HCT116 (cell line): ENCODE measurements at regions not wholly inside any gene's neighbourhood (a gene's known extent, or its start where the extent isn't known, plus 50 kb on each side); places are given as distances from the start of the nearest gene placed in this dataset.
A peak's percentile ranks its signal among the peaks of the same experiment; 100 is the strongest.

Experiments
- ATAC-seq: fragments of 200-7000 bp; cut with Tn5 transposase; 2 replicates; pipeline ENCODE4 v1.9.1; 2020; ENCODE audit warnings: mild to moderate bottlenecking, moderate library complexity
- BruUV-seq: library from RNA; stranded (reverse); fragments of 400-500 nt; replicated peaks from 2 replicates; lab custom pipeline; 2021; lab: Mats Ljungman, UMichigan
- CTCF ChIA-PET: fragments of 300-600 bp; sonication (Branson Sonifier 250); formaldehyde crosslinking; loops from one replicate; lab custom pipeline; 2021; ENCODE audit warnings: antibody characterized with exemption; lab: Charles Lee
- POLR2A ChIA-PET: fragments of 300-600, 350-600 bp; sonication (Branson Sonifier 250); formaldehyde crosslinking; loops from one replicate; lab custom pipeline; 2021; ENCODE audit warnings: antibody characterized with exemption; lab: Charles Lee
- RAD21 ChIA-PET, 2 experiments: fragments of 300-600 bp; sonication (Branson Sonifier 250); formaldehyde crosslinking; loops; one replicate each; lab custom pipeline; 2023; ENCODE audit warnings: low total read pairs in 2 of 2; ENCODE audit not compliant: uncharacterized antibody in 2 of 2, unreplicated experiment in 2 of 2, low non-redundant PET in 1 of 2; lab: Charles Lee
- DNase-seq: peaks from one replicate; pipeline ENCODE4 v3.0.0-alpha.2; 2010; ENCODE audit warnings: low read depth, low spot score
- H2AFZ ChIP-seq: fragments of 200-600 bp; shearing (Covaris generic), sonication (generic); 2 replicates; pipeline ENCODE4 v1.6.1; 2017; ENCODE audit warnings: low read depth, mixed run types, mixed read lengths, antibody characterized with exemption, low read length; ENCODE audit not compliant: poor library complexity, severe bottlenecking
- H3K27ac ChIP-seq: 2 replicates; pipeline ENCODE4 v1.5.1; 2012; ENCODE audit warnings: low read depth, low read length
- H3K27me3 ChIP-seq: fragments of 200-600 bp; sonication (generic); 2 replicates; pipeline ENCODE4 v1.6.1; 2016; ENCODE audit warnings: mixed run types, low read length, mixed read lengths; ENCODE audit not compliant: insufficient read depth
- H3K36me3 ChIP-seq, 2 experiments: fragments of 200-500 bp in 1 of 2; fragments of 200-600 bp in 1 of 2; sonication (Bioruptor generic) in 1 of 2; sonication (generic) in 1 of 2; 2 replicates each; pipeline versions ENCODE4 v1.5.1 to v1.6.1; 2014 to 2016; ENCODE audit warnings: low read length in 2 of 2, inconsistent platforms in 1 of 2, mixed read lengths in 1 of 2, mixed run types in 1 of 2; ENCODE audit not compliant: insufficient read depth in 2 of 2, control insufficient read depth in 1 of 2
- H3K4me1 ChIP-seq, 2 experiments: fragments of 200-600 bp in 1 of 2; sonication (generic) in 1 of 2; 2 replicates each; pipeline versions ENCODE4 v1.5.1 to v1.6.1; 2012 to 2017; ENCODE audit warnings: low read length in 2 of 2, inconsistent platforms in 1 of 2, mild to moderate bottlenecking in 1 of 2, mixed read lengths in 1 of 2, mixed run types in 1 of 2, moderate library complexity in 1 of 2; ENCODE audit not compliant: insufficient read depth in 2 of 2, control insufficient read depth in 1 of 2
- H3K4me2 ChIP-seq: fragments of 200-600 bp; sonication (generic); 2 replicates; pipeline ENCODE4 v1.6.1; 2017; ENCODE audit warnings: mixed run types, low read length, mixed read lengths
- H3K4me3 ChIP-seq, 2 experiments: fragments of 200-600 bp in 1 of 2; sonication (generic) in 1 of 2; replicated peaks in 1 of 2; 2 replicates each; pipeline ENCODE4 v1.5.1; 2011 to 2016; ENCODE audit warnings: low read length in 2 of 2, control low read depth in 1 of 2, low read depth in 1 of 2, mild to moderate bottlenecking in 1 of 2, mixed read lengths in 1 of 2, mixed run types in 1 of 2
- H3K79me2 ChIP-seq: fragments of 200-600 bp; sonication (generic); 2 replicates; pipeline ENCODE4 v1.6.1; 2017; ENCODE audit warnings: mild to moderate bottlenecking, mixed run types, low read length, moderate library complexity, mixed read lengths; ENCODE audit not compliant: insufficient read depth
- H3K9ac ChIP-seq: fragments of 200-600 bp; sonication (generic); 2 replicates; pipeline ENCODE4 v1.6.1; 2016; ENCODE audit warnings: low read length, mixed read lengths
- H3K9me2 ChIP-seq: fragments of 200-600 bp; sonication (generic), shearing (Covaris generic); 2 replicates; pipeline ENCODE4 v1.6.1; 2017; ENCODE audit warnings: mixed run types, mild to moderate bottlenecking, moderate library complexity; ENCODE audit not compliant: insufficient read depth
- H3K9me3 ChIP-seq, 2 experiments: fragments of 200-500 bp in 1 of 2; fragments of 200-600 bp in 1 of 2; sonication (Bioruptor generic) in 1 of 2; sonication (generic) in 1 of 2; 2 replicates each; pipeline ENCODE4 v1.6.1; 2014 to 2017; ENCODE audit warnings: low read length in 2 of 2, mixed read lengths in 2 of 2, inconsistent platforms in 1 of 2, low read depth in 1 of 2, mild to moderate bottlenecking in 1 of 2, mixed run types in 1 of 2, moderate library complexity in 1 of 2; ENCODE audit not compliant: control insufficient read depth in 1 of 2, insufficient read depth in 1 of 2
- H4K20me1 ChIP-seq: fragments of 200-600 bp; sonication (generic), shearing (Covaris generic); 2 replicates; pipeline ENCODE4 v1.6.1; 2017; ENCODE audit warnings: mixed run types, mild to moderate bottlenecking, moderate library complexity; ENCODE audit not compliant: insufficient read depth
- CBX3 ChIP-seq: IDR thresholded peaks from 2 replicates; pipeline ENCODE4 v1.6.1; 2012; ENCODE audit warnings: low read depth
- CEBPB ChIP-seq: IDR thresholded peaks from 2 replicates; pipeline ENCODE4 v1.6.1; 2012; ENCODE audit warnings: low read depth
- EZH2 ChIP-seq: fragments of 200-600 bp; sonication (generic); IDR thresholded peaks from 2 replicates; pipeline ENCODE4 v1.6.1; 2017; ENCODE audit warnings: antibody characterized with exemption, mixed run types
- FOSL1 ChIP-seq: IDR thresholded peaks from 2 replicates; pipeline ENCODE4 v1.6.1; 2012; ENCODE audit warnings: low read depth
- JUND ChIP-seq: IDR thresholded peaks from 2 replicates; pipeline ENCODE4 v1.6.1; 2012
- POLR2A ChIP-seq: IDR thresholded peaks from 2 replicates; pipeline ENCODE4 v1.7.0; 2011; ENCODE audit warnings: borderline replicate concordance; ENCODE audit not compliant: insufficient read depth, insufficient read length; ENCODE audit errors: extremely low read depth
- POLR2AphosphoS5 ChIP-seq: IDR thresholded peaks from 2 replicates; pipeline ENCODE4 v1.6.1; 2011; ENCODE audit warnings: mild to moderate bottlenecking, low read depth, low read length, moderate library complexity
- RAD21 ChIP-seq: IDR thresholded peaks from 2 replicates; pipeline ENCODE4 v1.6.1; 2012; ENCODE audit warnings: low read depth, mild to moderate bottlenecking
- SIN3A ChIP-seq: IDR thresholded peaks from 2 replicates; pipeline ENCODE4 v1.6.1; 2012; ENCODE audit warnings: low read depth
- SP1 ChIP-seq: IDR thresholded peaks from 2 replicates; pipeline ENCODE4 v1.6.1; 2012; ENCODE audit warnings: low read depth
- SRF ChIP-seq: IDR thresholded peaks from 2 replicates; pipeline ENCODE4 v1.6.1; 2012; ENCODE audit warnings: low read depth
- TCF7L2 ChIP-seq: IDR thresholded peaks from 2 replicates; pipeline ENCODE4 v1.7.0; 2011; ENCODE audit warnings: borderline replicate concordance, inconsistent platforms; ENCODE audit not compliant: insufficient read depth, insufficient read length; ENCODE audit errors: extremely low read depth
- ZFX ChIP-seq: fragments of 450-650 bp; IDR thresholded peaks from 2 replicates; pipeline ENCODE4 v1.6.1; 2017
- ZNF274 ChIP-seq: fragments of 200-500 bp; sonication (Bioruptor generic); IDR thresholded peaks from 2 replicates; pipeline ENCODE4 v1.6.1; 2014; ENCODE audit warnings: mild to moderate bottlenecking, low read depth, low read length, inconsistent platforms
- intact Hi-C: fragments of 100-400 bp; cut with micrococcal nuclease; formaldehyde crosslinking; loops from 2 replicates; pipeline ENCODE4 v1.10.0; 2022
- TF ChIP-seq, protein P1 (sequence below), 3 experiments: fragments of 200-600 bp in 1 of 3; sonication (generic) in 1 of 3; IDR thresholded peaks in 2 of 3; conservative IDR thresholded peaks in 1 of 3; 2 replicates each; pipeline ENCODE4 v1.5.1; 2012 to 2017; ENCODE audit warnings: low read depth in 2 of 3, low read length in 2 of 3, antibody characterized with exemption in 1 of 3, borderline replicate concordance in 1 of 3, control low read depth in 1 of 3, mild to moderate bottlenecking in 1 of 3, mixed read lengths in 1 of 3, mixed run types in 1 of 3, moderate library complexity in 1 of 3; ENCODE audit not compliant: insufficient read depth in 1 of 3
- TF ChIP-seq, protein P2 (sequence below): IDR thresholded peaks from 2 replicates; pipeline ENCODE4 v1.6.1; 2012
- TF ChIP-seq, protein P3 (sequence below): IDR thresholded peaks from 2 replicates; pipeline ENCODE4 v1.6.1; 2012; ENCODE audit warnings: low read depth

DNA sequence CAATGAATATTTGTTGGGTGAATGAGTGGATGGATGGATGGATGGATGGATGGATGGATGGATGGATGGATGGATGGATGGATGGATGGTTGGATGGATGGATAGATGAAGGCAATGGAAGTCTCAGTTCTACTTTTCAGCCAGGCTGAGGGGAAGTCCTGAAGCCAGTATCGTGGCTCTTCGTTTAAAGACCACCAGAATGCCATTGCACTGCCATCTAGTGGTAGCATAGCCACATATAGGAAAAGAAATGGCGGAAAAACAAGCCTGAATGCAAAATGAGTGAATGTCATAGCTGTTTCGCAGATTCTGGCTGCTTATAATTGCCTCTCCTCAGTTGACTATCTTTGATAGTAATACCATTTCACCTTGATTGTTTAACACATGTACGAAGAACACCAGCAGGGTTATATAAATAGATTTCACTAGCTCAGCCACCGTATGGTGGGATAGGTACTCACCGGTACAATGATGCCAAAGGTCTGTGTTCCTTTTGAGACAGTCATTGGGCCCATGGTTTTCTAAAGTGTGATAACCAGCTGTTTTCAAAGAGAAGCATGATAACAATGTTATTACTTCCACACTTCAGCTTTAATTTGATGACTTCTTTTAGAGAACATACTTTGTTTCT is 62.3 kb upstream of the GREB1L start (continued):
- TF ChIP-seq, protein P1, sequence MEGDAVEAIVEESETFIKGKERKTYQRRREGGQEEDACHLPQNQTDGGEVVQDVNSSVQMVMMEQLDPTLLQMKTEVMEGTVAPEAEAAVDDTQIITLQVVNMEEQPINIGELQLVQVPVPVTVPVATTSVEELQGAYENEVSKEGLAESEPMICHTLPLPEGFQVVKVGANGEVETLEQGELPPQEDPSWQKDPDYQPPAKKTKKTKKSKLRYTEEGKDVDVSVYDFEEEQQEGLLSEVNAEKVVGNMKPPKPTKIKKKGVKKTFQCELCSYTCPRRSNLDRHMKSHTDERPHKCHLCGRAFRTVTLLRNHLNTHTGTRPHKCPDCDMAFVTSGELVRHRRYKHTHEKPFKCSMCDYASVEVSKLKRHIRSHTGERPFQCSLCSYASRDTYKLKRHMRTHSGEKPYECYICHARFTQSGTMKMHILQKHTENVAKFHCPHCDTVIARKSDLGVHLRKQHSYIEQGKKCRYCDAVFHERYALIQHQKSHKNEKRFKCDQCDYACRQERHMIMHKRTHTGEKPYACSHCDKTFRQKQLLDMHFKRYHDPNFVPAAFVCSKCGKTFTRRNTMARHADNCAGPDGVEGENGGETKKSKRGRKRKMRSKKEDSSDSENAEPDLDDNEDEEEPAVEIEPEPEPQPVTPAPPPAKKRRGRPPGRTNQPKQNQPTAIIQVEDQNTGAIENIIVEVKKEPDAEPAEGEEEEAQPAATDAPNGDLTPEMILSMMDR (IDR thresholded peaks at IDR 0.05 in 2 of 3, conservative IDR thresholded peaks at IDR 0.05 in 1 of 3; ENCODE audit: borderline replicate concordance in 1 of 3, insufficient read depth in 1 of 3, low read depth in 2 of 3, low read length in 2 of 3), result peak; percentile 50 to 83 (median 77); a peak in 5 of 6 replicates
- TF ChIP-seq CEBPB (no peak), SP1 (no peak), POLR2AphosphoS5 (no peak), TCF7L2 (no peak), SRF (no peak), SIN3A (no peak)

DNA sequence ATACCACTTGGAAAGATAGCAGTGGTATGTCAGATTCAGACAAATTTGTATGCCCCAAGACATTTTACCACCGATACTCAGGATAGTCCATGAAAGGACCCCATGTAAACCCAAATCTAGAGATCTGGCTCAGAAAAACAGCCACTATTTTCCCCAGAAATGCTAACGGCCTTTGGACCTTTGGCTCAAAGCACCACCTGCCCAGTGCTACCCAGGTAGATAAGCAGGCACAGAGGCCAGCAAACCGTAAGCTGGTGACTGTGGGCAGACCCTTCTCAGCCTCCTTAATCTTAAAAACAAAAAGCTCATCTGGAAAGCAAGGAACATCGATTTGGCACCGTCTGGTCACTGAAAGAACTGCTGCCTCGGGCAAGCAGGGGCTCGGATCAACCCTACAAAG is 61.4 kb upstream of the GREB1L start:
- Histone ChIP-seq H3K27me3 (no peaks in the 10 kb centered on the region), H3K4me2 (no peak overlapping the region)
- no peak for ATAC-seq
- TF ChIP-seq CEBPB, result no peak
- TF ChIP-seq FOSL1, result no peak
- TF ChIP-seq SRF, result no peak
- TF ChIP-seq ZNF274, result no peak
- no peak for TF ChIP-seq CBX3
- TF ChIP-seq ZFX, result no peak
- no peak for TF ChIP-seq POLR2AphosphoS5
- no peak for TF ChIP-seq JUND
- TF ChIP-seq POLR2A, result no peak
- TF ChIP-seq, protein P2, sequence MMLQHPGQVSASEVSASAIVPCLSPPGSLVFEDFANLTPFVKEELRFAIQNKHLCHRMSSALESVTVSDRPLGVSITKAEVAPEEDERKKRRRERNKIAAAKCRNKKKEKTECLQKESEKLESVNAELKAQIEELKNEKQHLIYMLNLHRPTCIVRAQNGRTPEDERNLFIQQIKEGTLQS, result no peak
- no peak for TF ChIP-seq RAD21
- TF ChIP-seq EZH2, result no peak
- TF ChIP-seq SIN3A, result no peak
- TF ChIP-seq, protein P1 (IDR thresholded peaks at IDR 0.05 in 2 of 3, conservative IDR thresholded peaks at IDR 0.05 in 1 of 3; ENCODE audit: borderline replicate concordance in 1 of 3, insufficient read depth in 1 of 3, low read depth in 2 of 3, low read length in 2 of 3), result no peak
- TF ChIP-seq, protein P3, sequence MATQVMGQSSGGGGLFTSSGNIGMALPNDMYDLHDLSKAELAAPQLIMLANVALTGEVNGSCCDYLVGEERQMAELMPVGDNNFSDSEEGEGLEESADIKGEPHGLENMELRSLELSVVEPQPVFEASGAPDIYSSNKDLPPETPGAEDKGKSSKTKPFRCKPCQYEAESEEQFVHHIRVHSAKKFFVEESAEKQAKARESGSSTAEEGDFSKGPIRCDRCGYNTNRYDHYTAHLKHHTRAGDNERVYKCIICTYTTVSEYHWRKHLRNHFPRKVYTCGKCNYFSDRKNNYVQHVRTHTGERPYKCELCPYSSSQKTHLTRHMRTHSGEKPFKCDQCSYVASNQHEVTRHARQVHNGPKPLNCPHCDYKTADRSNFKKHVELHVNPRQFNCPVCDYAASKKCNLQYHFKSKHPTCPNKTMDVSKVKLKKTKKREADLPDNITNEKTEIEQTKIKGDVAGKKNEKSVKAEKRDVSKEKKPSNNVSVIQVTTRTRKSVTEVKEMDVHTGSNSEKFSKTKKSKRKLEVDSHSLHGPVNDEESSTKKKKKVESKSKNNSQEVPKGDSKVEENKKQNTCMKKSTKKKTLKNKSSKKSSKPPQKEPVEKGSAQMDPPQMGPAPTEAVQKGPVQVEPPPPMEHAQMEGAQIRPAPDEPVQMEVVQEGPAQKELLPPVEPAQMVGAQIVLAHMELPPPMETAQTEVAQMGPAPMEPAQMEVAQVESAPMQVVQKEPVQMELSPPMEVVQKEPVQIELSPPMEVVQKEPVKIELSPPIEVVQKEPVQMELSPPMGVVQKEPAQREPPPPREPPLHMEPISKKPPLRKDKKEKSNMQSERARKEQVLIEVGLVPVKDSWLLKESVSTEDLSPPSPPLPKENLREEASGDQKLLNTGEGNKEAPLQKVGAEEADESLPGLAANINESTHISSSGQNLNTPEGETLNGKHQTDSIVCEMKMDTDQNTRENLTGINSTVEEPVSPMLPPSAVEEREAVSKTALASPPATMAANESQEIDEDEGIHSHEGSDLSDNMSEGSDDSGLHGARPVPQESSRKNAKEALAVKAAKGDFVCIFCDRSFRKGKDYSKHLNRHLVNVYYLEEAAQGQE, result no peak

More for the DNA sequence above, 61.4 kb upstream of the GREB1L start:
- Histone ChIP-seq H3K9me3 (no peaks in the 10 kb centered on the region), H4K20me1 (no peaks in the 10 kb centered on the region), H3K79me2 (no peaks in the 10 kb centered on the region), H3K4me3 (no peak overlapping the region), H3K36me3 (no peaks in the 10 kb centered on the region), H3K27ac (no peak overlapping the region), H2AFZ (no peak overlapping the region), H3K9me2 (no peaks in the 10 kb centered on the region), H3K4me1 (peaks cover 7 to 13% of the 10 kb centered on the region in 2 experiments; a peak in 3 of 4 replicates), H3K9ac (no peak overlapping the region)
- no TSS peak for BruUV-seq
- DNase-seq, result no peak
- ChIA-PET CTCF (interaction anchor here (0.8 to 4.6 kb wide), 3 partner anchors 12 to 68 kb away, joined by 4 to 32 read pairs (median 10); no protein-coding TSS in a partner anchor), POLR2A (no interaction called here), RAD21 (no interaction called here)
- intact Hi-C loops, result no loop called here
